ENCODE measurements at regions not wholly inside any gene's neighbourhood (a gene's known extent, or its start where the extent isn't known, plus 50 kb on each side); places are given as distances from the start of the nearest gene placed in this dataset.

DNA sequence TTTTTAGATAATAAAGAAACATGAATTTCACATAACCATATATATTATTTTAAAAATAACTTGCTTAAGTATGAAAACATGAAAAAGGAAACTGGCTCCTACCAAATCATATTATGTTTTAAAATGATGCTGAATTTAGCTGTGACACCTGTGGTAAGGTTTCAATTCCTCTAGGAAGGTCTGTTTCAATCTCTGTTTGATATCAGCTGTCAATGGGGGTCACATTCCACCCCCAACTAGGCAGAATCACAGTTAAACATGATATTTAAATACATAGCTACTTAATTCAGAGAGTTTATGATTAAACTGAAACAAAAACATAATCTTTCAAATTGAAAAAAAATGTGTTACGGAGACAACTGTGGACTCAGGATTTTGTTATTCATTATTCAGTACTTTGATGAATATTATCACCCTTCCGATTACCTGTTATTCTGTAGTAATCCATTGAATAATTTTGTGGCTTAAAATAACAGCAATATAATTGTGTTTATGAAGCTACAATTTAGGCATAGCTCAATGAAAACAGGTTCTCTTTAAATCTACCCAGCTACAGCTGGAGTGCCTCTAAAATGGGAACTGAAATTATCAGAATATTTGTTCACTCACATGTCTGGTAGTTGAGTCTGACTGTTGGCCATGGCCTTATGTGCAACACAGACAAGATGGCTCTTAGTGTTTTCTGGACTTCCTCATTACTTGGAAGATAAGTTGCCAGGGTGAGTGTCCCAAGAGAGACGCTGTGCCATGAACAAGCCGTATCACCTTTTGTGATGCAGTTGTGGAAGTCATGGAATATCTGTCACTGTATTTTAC is 244.6 kb upstream of the ANO3 start (continued):
- no peak for TF ChIP-seq FOSL1 (IDR thresholded peaks at IDR 0.05; ENCODE audit: low read depth)

DNA sequence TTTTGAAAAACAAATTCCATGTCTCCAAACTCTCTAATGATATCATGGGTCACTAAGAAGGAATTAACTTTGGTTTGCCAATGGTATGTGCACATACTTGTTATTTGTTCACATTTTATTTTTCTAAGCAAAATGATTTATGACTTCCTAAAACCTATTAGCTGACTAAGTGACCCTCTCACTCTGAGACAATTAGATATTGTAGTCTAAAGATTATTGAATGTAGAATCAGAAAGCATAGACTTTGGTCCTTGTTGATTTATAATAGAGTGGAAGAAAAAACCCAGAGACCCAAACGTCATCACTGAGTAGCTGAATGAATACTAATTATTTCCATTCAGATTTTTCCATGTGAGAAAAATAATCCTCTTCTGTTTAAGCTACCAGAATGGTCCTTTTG is 243.5 kb upstream of the ANO3 start:
- ATAC-seq (no peak), DNase-seq (ENCODE audit: low read depth, low spot score) (no peak)
- peaks cover 8 to 19% of the 10 kb centered on the region in 2 experiments; a peak in 2 of 4 replicates for H3K9me3 ChIP-seq (ENCODE audit: control insufficient read depth in 1 of 2, insufficient read depth in 1 of 2, low read depth in 1 of 2, low read length in 2 of 2)
- H4K20me1 ChIP-seq (ENCODE audit: insufficient read depth) = no peaks in the 10 kb centered on the region
- RAD21 ChIA-PET (ENCODE audit: low non-redundant PET in 1 of 2, low total read pairs in 2 of 2, uncharacterized antibody in 2 of 2, unreplicated experiment in 2 of 2) = no interaction called here
- no peaks in the 10 kb centered on the region for H3K27me3 ChIP-seq (ENCODE audit: insufficient read depth, low read length)
- H2AFZ ChIP-seq (ENCODE audit: low read depth, low read length, poor library complexity, severe bottlenecking) = no peak overlapping the region
- no peaks in the 10 kb centered on the region for H3K79me2 ChIP-seq (ENCODE audit: insufficient read depth, low read length)
- H3K27ac ChIP-seq (ENCODE audit: low read depth, low read length) = no peak overlapping the region
- no peaks in the 10 kb centered on the region for H3K9me2 ChIP-seq (ENCODE audit: insufficient read depth)
- TF ChIP-seq TCF7L2 (IDR thresholded peaks at IDR 0.05; ENCODE audit: borderline replicate concordance, extremely low read depth, insufficient read depth, insufficient read length) (no peak), SIN3A (IDR thresholded peaks at IDR 0.05; ENCODE audit: low read depth) (no peak), ZBTB33 (IDR thresholded peaks at IDR 0.05; ENCODE audit: extremely low read depth, insufficient replicate concordance, low read length) (no peak), SP1 (IDR thresholded peaks at IDR 0.05; ENCODE audit: low read depth) (no peak), ZFX (IDR thresholded peaks at IDR 0.05) (no peak), FOSL1 (IDR thresholded peaks at IDR 0.05; ENCODE audit: low read depth) (no peak), SRF (IDR thresholded peaks at IDR 0.05; ENCODE audit: low read depth) (no peak), EZH2phosphoT487 (IDR thresholded peaks at IDR 0.05; ENCODE audit: borderline replicate concordance) (no peak), EGR1 (IDR thresholded peaks at IDR 0.05; ENCODE audit: low read depth) (no peak), YY1 (IDR thresholded peaks at IDR 0.05; ENCODE audit: extremely low read depth, insufficient replicate concordance, low read depth, low read length) (no peak), POLR2AphosphoS5 (IDR thresholded peaks at IDR 0.05; ENCODE audit: low read depth, low read length) (no peak), ELF1 (IDR thresholded peaks at IDR 0.05; ENCODE audit: borderline replicate concordance, low read depth) (no peak), CBX3 (IDR thresholded peaks at IDR 0.05; ENCODE audit: low read depth) (no peak), RAD21 (IDR thresholded peaks at IDR 0.05; ENCODE audit: low read depth) (no peak), POLR2A (IDR thresholded peaks at IDR 0.05; ENCODE audit: borderline replicate concordance, extremely low read depth, insufficient read depth, insufficient read length) (no peak)
- TF ChIP-seq, protein P1, sequence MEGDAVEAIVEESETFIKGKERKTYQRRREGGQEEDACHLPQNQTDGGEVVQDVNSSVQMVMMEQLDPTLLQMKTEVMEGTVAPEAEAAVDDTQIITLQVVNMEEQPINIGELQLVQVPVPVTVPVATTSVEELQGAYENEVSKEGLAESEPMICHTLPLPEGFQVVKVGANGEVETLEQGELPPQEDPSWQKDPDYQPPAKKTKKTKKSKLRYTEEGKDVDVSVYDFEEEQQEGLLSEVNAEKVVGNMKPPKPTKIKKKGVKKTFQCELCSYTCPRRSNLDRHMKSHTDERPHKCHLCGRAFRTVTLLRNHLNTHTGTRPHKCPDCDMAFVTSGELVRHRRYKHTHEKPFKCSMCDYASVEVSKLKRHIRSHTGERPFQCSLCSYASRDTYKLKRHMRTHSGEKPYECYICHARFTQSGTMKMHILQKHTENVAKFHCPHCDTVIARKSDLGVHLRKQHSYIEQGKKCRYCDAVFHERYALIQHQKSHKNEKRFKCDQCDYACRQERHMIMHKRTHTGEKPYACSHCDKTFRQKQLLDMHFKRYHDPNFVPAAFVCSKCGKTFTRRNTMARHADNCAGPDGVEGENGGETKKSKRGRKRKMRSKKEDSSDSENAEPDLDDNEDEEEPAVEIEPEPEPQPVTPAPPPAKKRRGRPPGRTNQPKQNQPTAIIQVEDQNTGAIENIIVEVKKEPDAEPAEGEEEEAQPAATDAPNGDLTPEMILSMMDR (IDR thresholded peaks at IDR 0.05 in 2 of 3, conservative IDR thresholded peaks at IDR 0.05 in 1 of 3; ENCODE audit: borderline replicate concordance in 1 of 3, insufficient read depth in 1 of 3, low read depth in 2 of 3, low read length in 2 of 3) = no peak
- no peak overlapping the region for H3K4me2 ChIP-seq (ENCODE audit: low read length)
- H3K4me1 ChIP-seq (ENCODE audit: control insufficient read depth in 1 of 2, insufficient read depth in 2 of 2, low read length in 2 of 2) = no peaks in the 10 kb centered on the region
- BruUV-seq (replicated peaks) = no TSS peak
- POLR2A ChIA-PET = no interaction called here
- H3K9ac ChIP-seq (ENCODE audit: low read length) = no peak overlapping the region
- intact Hi-C loops (cut with micrococcal nuclease) = no loop called here
- no peak overlapping the region for H3K4me3 ChIP-seq (replicated peaks in 1 of 2; ENCODE audit: low read depth in 1 of 2, low read length in 2 of 2)
- CTCF ChIA-PET = no interaction called here
- no peaks in the 10 kb centered on the region for H3K36me3 ChIP-seq (ENCODE audit: control insufficient read depth in 1 of 2, insufficient read depth in 2 of 2, low read length in 2 of 2)

All from HCT116 (cell line).